ENCODE measurements at regions not wholly inside any gene's neighbourhood (a gene's known extent, or its start where the extent isn't known, plus 50 kb on each side); places are given as distances from the start of the nearest gene placed in this dataset.

DNA sequence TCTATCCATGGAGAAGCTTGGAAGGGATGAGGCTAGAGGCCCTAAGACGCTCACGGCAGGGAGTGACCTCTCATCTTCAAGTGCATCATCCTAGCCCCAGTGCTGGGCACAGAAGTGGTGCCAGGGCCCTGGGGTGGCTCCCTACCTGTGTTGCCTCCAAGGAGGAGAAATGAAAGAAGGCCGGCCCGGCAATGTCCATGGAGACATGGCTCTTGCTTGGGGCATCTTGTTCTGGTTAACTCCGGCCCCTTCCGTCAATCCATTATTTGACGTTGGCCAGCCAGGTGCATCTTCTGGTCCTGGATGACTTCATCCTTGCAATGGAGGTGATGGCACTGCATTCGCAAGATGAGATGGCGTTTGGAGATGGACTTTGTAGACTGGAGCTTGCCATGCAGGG lies 83.2 kb upstream of the ALDH1L1 start:
- DNase-seq (ENCODE audit: low read depth) = no peak
- no peak overlapping the region for H3K27ac Mint-ChIP-seq (ENCODE audit: unreplicated experiment)
- no peak overlapping the region for H3K9ac ChIP-seq (ENCODE audit: low read length)
- H4K20me1 ChIP-seq (ENCODE audit: insufficient read depth, low read length) = no peaks in the 10 kb centered on the region
- H3K27me3 Mint-ChIP-seq (ENCODE audit: low read depth, unreplicated experiment) = peaks cover 15% of the 10 kb centered on the region
- H3K4me1 ChIP-seq (ENCODE audit: insufficient read depth, low read length) = peaks cover 12% of the 10 kb centered on the region
- no peaks in the 10 kb centered on the region for H3K79me2 ChIP-seq (ENCODE audit: insufficient read depth, low read length)
- H3K36me3 Mint-ChIP-seq (ENCODE audit: low read depth, unreplicated experiment) = peaks cover 3% of the 10 kb centered on the region
- no peaks in the 10 kb centered on the region for H3K9me3 ChIP-seq (ENCODE audit: insufficient read depth, low read depth, low read length)
- no peak for FAIRE-seq
- no peak overlapping the region for H3K4me3 ChIP-seq (ENCODE audit: insufficient read depth, low read depth, low read length)
- H3K9me3 Mint-ChIP-seq (ENCODE audit: unreplicated experiment) = peaks cover 10% of the 10 kb centered on the region
- H2AFZ ChIP-seq (ENCODE audit: low read depth, low read length) = no peak overlapping the region
- no peak overlapping the region for H3K4me3 Mint-ChIP-seq (ENCODE audit: unreplicated experiment)
- TF ChIP-seq, protein P1, sequence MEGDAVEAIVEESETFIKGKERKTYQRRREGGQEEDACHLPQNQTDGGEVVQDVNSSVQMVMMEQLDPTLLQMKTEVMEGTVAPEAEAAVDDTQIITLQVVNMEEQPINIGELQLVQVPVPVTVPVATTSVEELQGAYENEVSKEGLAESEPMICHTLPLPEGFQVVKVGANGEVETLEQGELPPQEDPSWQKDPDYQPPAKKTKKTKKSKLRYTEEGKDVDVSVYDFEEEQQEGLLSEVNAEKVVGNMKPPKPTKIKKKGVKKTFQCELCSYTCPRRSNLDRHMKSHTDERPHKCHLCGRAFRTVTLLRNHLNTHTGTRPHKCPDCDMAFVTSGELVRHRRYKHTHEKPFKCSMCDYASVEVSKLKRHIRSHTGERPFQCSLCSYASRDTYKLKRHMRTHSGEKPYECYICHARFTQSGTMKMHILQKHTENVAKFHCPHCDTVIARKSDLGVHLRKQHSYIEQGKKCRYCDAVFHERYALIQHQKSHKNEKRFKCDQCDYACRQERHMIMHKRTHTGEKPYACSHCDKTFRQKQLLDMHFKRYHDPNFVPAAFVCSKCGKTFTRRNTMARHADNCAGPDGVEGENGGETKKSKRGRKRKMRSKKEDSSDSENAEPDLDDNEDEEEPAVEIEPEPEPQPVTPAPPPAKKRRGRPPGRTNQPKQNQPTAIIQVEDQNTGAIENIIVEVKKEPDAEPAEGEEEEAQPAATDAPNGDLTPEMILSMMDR (IDR thresholded peaks at IDR 0.05; ENCODE audit: insufficient read depth, low read depth, low read length) = no peak
- no peaks in the 10 kb centered on the region for H3K27me3 ChIP-seq (ENCODE audit: insufficient read depth, low read length)
- no peak overlapping the region for H3K27ac ChIP-seq (ENCODE audit: low read depth, low read length)
- H3K36me3 ChIP-seq (ENCODE audit: insufficient read depth, low read length) = no peaks in the 10 kb centered on the region
- H3K4me2 ChIP-seq (ENCODE audit: low read length) = no peak overlapping the region
- peaks cover 5% of the 10 kb centered on the region for H3K4me1 Mint-ChIP-seq (ENCODE audit: low read depth, unreplicated experiment)

- H3K36me3 Mint-ChIP-seq (ENCODE audit: low read depth, unreplicated experiment) = peaks cover 3% of the 10 kb centered on the region
These were observed 81.8 kb upstream of the ALDH1L1 start for GRCh38 chr3:126262227-126262626.

GRCh38 chr3:126261037-126261436 lies 80.7 kb upstream of the ALDH1L1 start:
- no peaks in the 10 kb centered on the region for H4K20me1 ChIP-seq (ENCODE audit: insufficient read depth, low read length)
- no peak overlapping the region for H3K27ac ChIP-seq (ENCODE audit: low read depth, low read length)
- H3K4me2 ChIP-seq (ENCODE audit: low read length) = no peak overlapping the region
- FAIRE-seq (no peak), DNase-seq (ENCODE audit: low read depth) (no peak)
- H3K4me3 ChIP-seq (ENCODE audit: insufficient read depth, low read depth, low read length) = no peak overlapping the region
- TF ChIP-seq EZH2 (IDR thresholded peaks at IDR 0.05; ENCODE audit: insufficient read depth, low read length) = no peak
- TF ChIP-seq, protein P1 (IDR thresholded peaks at IDR 0.05; ENCODE audit: insufficient read depth, low read depth, low read length) = no peak
- Mint-ChIP-seq H3K27ac (ENCODE audit: unreplicated experiment) (peak overlapping the region; percentile 50), H3K9me3 (ENCODE audit: unreplicated experiment) (peaks cover 10% of the 10 kb centered on the region), H3K4me1 (ENCODE audit: low read depth, unreplicated experiment) (no peaks in the 10 kb centered on the region), H3K36me3 (ENCODE audit: low read depth, unreplicated experiment) (peaks cover 3% of the 10 kb centered on the region), H3K27me3 (ENCODE audit: low read depth, unreplicated experiment) (peaks cover 21% of the 10 kb centered on the region), H3K4me3 (ENCODE audit: unreplicated experiment) (no peak overlapping the region)
- no peak overlapping the region for H3K9ac ChIP-seq (ENCODE audit: low read length)
- no peaks in the 10 kb centered on the region for H3K27me3 ChIP-seq (ENCODE audit: insufficient read depth, low read length)
- H2AFZ ChIP-seq (ENCODE audit: low read depth, low read length) = peak overlapping the region; percentile 47
- H3K36me3 ChIP-seq (ENCODE audit: insufficient read depth, low read length) = no peaks in the 10 kb centered on the region
- H3K4me1 ChIP-seq (ENCODE audit: insufficient read depth, low read length) = no peaks in the 10 kb centered on the region
- no peaks in the 10 kb centered on the region for H3K9me3 ChIP-seq (ENCODE audit: insufficient read depth, low read depth, low read length)
- H3K79me2 ChIP-seq (ENCODE audit: insufficient read depth, low read length) = no peaks in the 10 kb centered on the region

More at GRCh38 chr3:126262227-126262626, 81.8 kb upstream of the ALDH1L1 start:
- Histone ChIP-seq H3K79me2 (ENCODE audit: insufficient read depth, low read length) (no peaks in the 10 kb centered on the region), H4K20me1 (ENCODE audit: insufficient read depth, low read length) (no peaks in the 10 kb centered on the region), H3K4me3 (ENCODE audit: insufficient read depth, low read depth, low read length) (no peak overlapping the region), H3K9me3 (ENCODE audit: insufficient read depth, low read depth, low read length) (no peaks in the 10 kb centered on the region), H3K4me1 (ENCODE audit: insufficient read depth, low read length) (peaks cover 5% of the 10 kb centered on the region), H3K9ac (ENCODE audit: low read length) (no peak overlapping the region), H3K4me2 (ENCODE audit: low read length) (no peak overlapping the region), H3K27ac (ENCODE audit: low read depth, low read length) (no peak overlapping the region), H3K36me3 (ENCODE audit: insufficient read depth, low read length) (no peaks in the 10 kb centered on the region), H3K27me3 (ENCODE audit: insufficient read depth, low read length) (no peaks in the 10 kb centered on the region), H2AFZ (ENCODE audit: low read depth, low read length) (no peak overlapping the region)
- H3K4me1 Mint-ChIP-seq (ENCODE audit: low read depth, unreplicated experiment) = no peaks in the 10 kb centered on the region
- H3K27ac Mint-ChIP-seq (ENCODE audit: unreplicated experiment) = no peak overlapping the region
- peaks cover 10% of the 10 kb centered on the region for H3K9me3 Mint-ChIP-seq (ENCODE audit: unreplicated experiment)
- no peak for TF ChIP-seq EZH2 (IDR thresholded peaks at IDR 0.05; ENCODE audit: insufficient read depth, low read length)
- TF ChIP-seq, protein P1 (IDR thresholded peaks at IDR 0.05; ENCODE audit: insufficient read depth, low read depth, low read length) = no peak
- DNase-seq (ENCODE audit: low read depth) = no peak
- no peak overlapping the region for H3K4me3 Mint-ChIP-seq (ENCODE audit: unreplicated experiment)
- H3K27me3 Mint-ChIP-seq (ENCODE audit: low read depth, unreplicated experiment) = peaks cover 15% of the 10 kb centered on the region
- FAIRE-seq = no peak

All from astrocyte (in vitro differentiated cells and primary cell).